Activated CD4-positive, alpha-beta T cell treated with anti-CD3 and anti-CD28 coated beads for 24 hours (primary cell): ENCODE measurements at regions not wholly inside any gene's neighbourhood (a gene's known extent, or its start where the extent isn't known, plus 50 kb on each side); places are given as distances from the start of the nearest gene placed in this dataset.

Experiments
- DNase-seq, 2 donors: peaks; one replicate each; pipeline ENCODE4 v3.0.0-alpha.2; 2020; ENCODE audit warnings: low read depth in 2 of 2

- DNase-seq: no peak
Measured at GRCh38 chr1:43008115-43009060, 49.7 kb upstream of the SLC2A1 start.
